ENCODE measurements at regions not wholly inside any gene's neighbourhood (a gene's known extent, or its start where the extent isn't known, plus 50 kb on each side); places are given as distances from the start of the nearest gene placed in this dataset.

- Histone ChIP-seq H3K14ac (ENCODE audit: low read length in 2 of 2) (no peak overlapping the region), H3K4me2 (ENCODE audit: low read length, poor library complexity, severe bottlenecking) (no peak overlapping the region), H3K27me3 (ENCODE audit: control insufficient read depth in 1 of 2, insufficient read depth in 1 of 2, low read length in 2 of 2) (no peaks in the 10 kb centered on the region), H3K4me1 (ENCODE audit: control insufficient read depth, insufficient read depth, low read depth, low read length) (no peaks in the 10 kb centered on the region), H4K8ac (ENCODE audit: low read length) (no peak overlapping the region), H3K4me3 (ENCODE audit: insufficient read depth in 1 of 2, low read depth in 1 of 2, low read length in 2 of 2) (no peak overlapping the region), H2AK5ac (ENCODE audit: low read length, severe bottlenecking) (no peak overlapping the region), H3K23ac (ENCODE audit: low read length in 2 of 2) (no peak overlapping the region), H3K27ac (ENCODE audit: low read length, poor library complexity, severe bottlenecking) (no peak overlapping the region), H2AFZ (ENCODE audit: low read depth, low read length) (no peak overlapping the region), H3K4ac (ENCODE audit: low read depth in 1 of 2, low read length in 2 of 2) (no peak overlapping the region), H3K36me3 (ENCODE audit: control insufficient read depth in 1 of 2, insufficient read depth in 2 of 2, low read depth in 1 of 2, low read length in 2 of 2) (no peaks in the 10 kb centered on the region), H3K18ac (ENCODE audit: low read depth in 1 of 2, low read length in 2 of 2) (no peak overlapping the region), H3K9ac (ENCODE audit: low read length) (no peak overlapping the region), H3K9me3 (ENCODE audit: control insufficient read depth, low read length) (no peaks in the 10 kb centered on the region), H4K91ac (ENCODE audit: low read length) (no peak overlapping the region), H2BK5ac (ENCODE audit: low read depth, low read length, poor library complexity, severe bottlenecking) (no peak overlapping the region), H2BK15ac (ENCODE audit: low read depth, poor library complexity, severe bottlenecking) (no peak overlapping the region), H2BK12ac (ENCODE audit: low read length in 2 of 2) (no peak overlapping the region), H3K79me1 (replicated peaks; ENCODE audit: low read length, poor library complexity, severe bottlenecking) (no peaks in the 10 kb centered on the region), H2BK120ac (ENCODE audit: low read depth, low read length) (no peak overlapping the region)
- no peak for DNase-seq
- WGBS: 48% methylated on average over 3 of the region's 3 CpGs
Measured at GRCh38 chr6:164273491-164273890, 859.0 kb downstream of the QKI start.

GRCh38 chr6:164266851-164267250, 852.3 kb downstream of the QKI start:
- H3K27me3 ChIP-seq (ENCODE audit: control insufficient read depth in 1 of 2, insufficient read depth in 1 of 2, low read length in 2 of 2): no peaks in the 10 kb centered on the region
- H2BK12ac ChIP-seq (ENCODE audit: low read length in 2 of 2): no peak overlapping the region
- H3K9ac ChIP-seq (ENCODE audit: low read length): no peak overlapping the region
- H3K4me2 ChIP-seq (ENCODE audit: low read length, poor library complexity, severe bottlenecking): no peak overlapping the region
- no peak overlapping the region for H4K8ac ChIP-seq (ENCODE audit: low read length)
- no peak overlapping the region for H3K27ac ChIP-seq (ENCODE audit: low read length, poor library complexity, severe bottlenecking)
- H3K36me3 ChIP-seq (ENCODE audit: control insufficient read depth in 1 of 2, insufficient read depth in 2 of 2, low read depth in 1 of 2, low read length in 2 of 2): no peaks in the 10 kb centered on the region
- no peaks in the 10 kb centered on the region for H3K4me1 ChIP-seq (ENCODE audit: control insufficient read depth, insufficient read depth, low read depth, low read length)
- H3K18ac ChIP-seq (ENCODE audit: low read depth in 1 of 2, low read length in 2 of 2): no peak overlapping the region
- H3K14ac ChIP-seq (ENCODE audit: low read length in 2 of 2): no peak overlapping the region
- no peak overlapping the region for H2BK15ac ChIP-seq (ENCODE audit: low read depth, poor library complexity, severe bottlenecking)
- H3K4ac ChIP-seq (ENCODE audit: low read depth in 1 of 2, low read length in 2 of 2): no peak overlapping the region
- WGBS: 38% methylated on average over 1 of the region's 3 CpGs
- H3K23ac ChIP-seq (ENCODE audit: low read length in 2 of 2): no peak overlapping the region
- no peak overlapping the region for H2BK5ac ChIP-seq (ENCODE audit: low read depth, low read length, poor library complexity, severe bottlenecking)
- no peak overlapping the region for H2AFZ ChIP-seq (ENCODE audit: low read depth, low read length)
- H2BK120ac ChIP-seq (ENCODE audit: low read depth, low read length): no peak overlapping the region
- H2AK5ac ChIP-seq (ENCODE audit: low read length, severe bottlenecking): no peak overlapping the region
- no peaks in the 10 kb centered on the region for H3K79me1 ChIP-seq (replicated peaks; ENCODE audit: low read length, poor library complexity, severe bottlenecking)
- DNase-seq: no peak
- H3K9me3 ChIP-seq (ENCODE audit: control insufficient read depth, low read length): no peaks in the 10 kb centered on the region
- no peak overlapping the region for H4K91ac ChIP-seq (ENCODE audit: low read length)
- H3K4me3 ChIP-seq (ENCODE audit: insufficient read depth in 1 of 2, low read depth in 1 of 2, low read length in 2 of 2): no peak overlapping the region

GRCh38 chr6:164262348-164262747, 847.8 kb downstream of the QKI start:
- Histone ChIP-seq H3K9ac (ENCODE audit: low read length) (no peak overlapping the region), H2BK15ac (ENCODE audit: low read depth, poor library complexity, severe bottlenecking) (no peak overlapping the region), H3K4me2 (ENCODE audit: low read length, poor library complexity, severe bottlenecking) (no peak overlapping the region), H2BK120ac (ENCODE audit: low read depth, low read length) (no peak overlapping the region), H3K27me3 (ENCODE audit: control insufficient read depth in 1 of 2, insufficient read depth in 1 of 2, low read length in 2 of 2) (no peaks in the 10 kb centered on the region), H3K18ac (ENCODE audit: low read depth in 1 of 2, low read length in 2 of 2) (no peak overlapping the region), H2AFZ (ENCODE audit: low read depth, low read length) (no peak overlapping the region), H3K79me1 (replicated peaks; ENCODE audit: low read length, poor library complexity, severe bottlenecking) (no peaks in the 10 kb centered on the region), H3K14ac (ENCODE audit: low read length in 2 of 2) (no peak overlapping the region), H3K23ac (ENCODE audit: low read length in 2 of 2) (no peak overlapping the region), H3K4ac (ENCODE audit: low read depth in 1 of 2, low read length in 2 of 2) (no peak overlapping the region), H4K91ac (ENCODE audit: low read length) (no peak overlapping the region), H3K9me3 (ENCODE audit: control insufficient read depth, low read length) (no peaks in the 10 kb centered on the region), H2BK5ac (ENCODE audit: low read depth, low read length, poor library complexity, severe bottlenecking) (no peak overlapping the region), H3K36me3 (ENCODE audit: control insufficient read depth in 1 of 2, insufficient read depth in 2 of 2, low read depth in 1 of 2, low read length in 2 of 2) (no peaks in the 10 kb centered on the region), H3K27ac (ENCODE audit: low read length, poor library complexity, severe bottlenecking) (no peak overlapping the region), H3K4me1 (ENCODE audit: control insufficient read depth, insufficient read depth, low read depth, low read length) (no peaks in the 10 kb centered on the region), H2BK12ac (ENCODE audit: low read length in 2 of 2) (no peak overlapping the region), H3K4me3 (ENCODE audit: insufficient read depth in 1 of 2, low read depth in 1 of 2, low read length in 2 of 2) (no peak overlapping the region), H2AK5ac (ENCODE audit: low read length, severe bottlenecking) (no peak overlapping the region), H4K8ac (ENCODE audit: low read length) (no peak overlapping the region)
- DNase-seq: no peak
- 75% methylated on average over 4 of the region's 5 CpGs for whole genome bisulfite sequencing

- no peak overlapping the region for H3K18ac ChIP-seq (ENCODE audit: low read depth in 1 of 2, low read length in 2 of 2)
- no peak overlapping the region for H3K4me2 ChIP-seq (ENCODE audit: low read length, poor library complexity, severe bottlenecking)
- no peak overlapping the region for H2BK5ac ChIP-seq (ENCODE audit: low read depth, low read length, poor library complexity, severe bottlenecking)
- H3K4ac ChIP-seq (ENCODE audit: low read depth in 1 of 2, low read length in 2 of 2): no peak overlapping the region
- no peak overlapping the region for H3K27ac ChIP-seq (ENCODE audit: low read length, poor library complexity, severe bottlenecking)
- no peak overlapping the region for H2AK5ac ChIP-seq (ENCODE audit: low read length, severe bottlenecking)
- no peaks in the 10 kb centered on the region for H3K79me1 ChIP-seq (replicated peaks; ENCODE audit: low read length, poor library complexity, severe bottlenecking)
- H4K8ac ChIP-seq (ENCODE audit: low read length): no peak overlapping the region
- WGBS: 100% methylated on average over 1 of the region's 3 CpGs
- no peak for DNase-seq
- H3K23ac ChIP-seq (ENCODE audit: low read length in 2 of 2): no peak overlapping the region
- no peak overlapping the region for H4K91ac ChIP-seq (ENCODE audit: low read length)
- no peak overlapping the region for H3K4me3 ChIP-seq (ENCODE audit: insufficient read depth in 1 of 2, low read depth in 1 of 2, low read length in 2 of 2)
- no peaks in the 10 kb centered on the region for H3K36me3 ChIP-seq (ENCODE audit: control insufficient read depth in 1 of 2, insufficient read depth in 2 of 2, low read depth in 1 of 2, low read length in 2 of 2)
- H2BK120ac ChIP-seq (ENCODE audit: low read depth, low read length): no peak overlapping the region
- no peak overlapping the region for H3K9ac ChIP-seq (ENCODE audit: low read length)
- no peak overlapping the region for H3K14ac ChIP-seq (ENCODE audit: low read length in 2 of 2)
- H3K27me3 ChIP-seq (ENCODE audit: control insufficient read depth in 1 of 2, insufficient read depth in 1 of 2, low read length in 2 of 2): no peaks in the 10 kb centered on the region
- no peak overlapping the region for H2BK12ac ChIP-seq (ENCODE audit: low read length in 2 of 2)
- H2BK15ac ChIP-seq (ENCODE audit: low read depth, poor library complexity, severe bottlenecking): no peak overlapping the region
- H3K4me1 ChIP-seq (ENCODE audit: control insufficient read depth, insufficient read depth, low read depth, low read length): no peaks in the 10 kb centered on the region
- no peak overlapping the region for H2AFZ ChIP-seq (ENCODE audit: low read depth, low read length)
- H3K9me3 ChIP-seq (ENCODE audit: control insufficient read depth, low read length): no peaks in the 10 kb centered on the region
Measured at GRCh38 chr6:164258421-164258820, 843.9 kb downstream of the QKI start.
